ENCODE measurements at regions not wholly inside any gene's neighbourhood (a gene's known extent, or its start where the extent isn't known, plus 50 kb on each side); places are given as distances from the start of the nearest gene placed in this dataset.

DNA sequence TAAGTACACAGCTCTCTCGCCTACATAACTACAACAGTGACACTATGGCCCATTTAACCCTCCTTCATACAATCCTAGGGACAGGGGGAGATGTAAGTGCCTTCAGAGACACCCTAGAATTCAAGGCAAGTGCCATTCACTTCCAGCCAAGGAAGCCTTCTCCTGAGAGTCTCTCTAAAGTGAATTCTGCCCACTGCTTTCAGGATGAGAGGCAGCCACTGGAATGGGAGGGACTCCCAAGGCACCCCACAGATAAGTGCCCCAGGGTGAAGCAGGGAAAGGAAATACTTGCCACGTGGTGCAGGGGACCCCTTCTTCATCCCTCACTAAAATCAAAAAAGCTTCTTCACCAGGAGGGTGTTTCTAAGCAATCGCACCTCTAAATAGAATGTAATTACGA lies 283.7 kb downstream of the ZNF608 start:
- Histone ChIP-seq H3K4me2 (no peak overlapping the region), H3K27me3 (ENCODE audit: insufficient read depth) (no peaks in the 10 kb centered on the region), H3K4me3 (ENCODE audit: low read depth in 2 of 2, low read length in 1 of 2) (no peak overlapping the region), H3K36me3 (replicated peaks in 1 of 2; ENCODE audit: control insufficient read depth in 1 of 2, insufficient read depth in 2 of 2, low read length in 1 of 2) (no peaks in the 10 kb centered on the region), H3K9me3 (no peaks in the 10 kb centered on the region), H2AFZ (ENCODE audit: low read depth) (no peak overlapping the region), H3F3A (replicated peaks; ENCODE audit: insufficient read depth) (no peaks in the 10 kb centered on the region), H4K20me1 (ENCODE audit: insufficient read depth) (no peaks in the 10 kb centered on the region), H3K79me2 (ENCODE audit: insufficient read depth) (no peaks in the 10 kb centered on the region), H3K4me1 (ENCODE audit: control insufficient read depth in 1 of 2, insufficient read depth in 2 of 2, low read depth in 1 of 2, low read length in 1 of 2) (peaks cover 0 to 21% of the 10 kb centered on the region in 2 experiments; a peak in 2 of 4 replicates), H3K9ac (no peak overlapping the region), H3K27ac (ENCODE audit: low read depth in 2 of 2, low read length in 1 of 2) (peak overlapping the region in 1 of 2 experiments; percentile 94; a peak in 2 of 4 replicates), H3K9me2 (no peaks in the 10 kb centered on the region)
- DNase-seq, result no peak
- ChIA-PET POLR2A (interaction anchor here (1.3 kb wide), 1 partner anchor 16 kb away, joined by 3 read pairs; no protein-coding TSS in a partner anchor), CTCF (interaction anchor here (1.2 to 1.3 kb wide), 2 partner anchors 21 to 791 kb away, joined by 3 to 6 read pairs; no protein-coding TSS in a partner anchor)
- TF ChIP-seq, protein P1, sequence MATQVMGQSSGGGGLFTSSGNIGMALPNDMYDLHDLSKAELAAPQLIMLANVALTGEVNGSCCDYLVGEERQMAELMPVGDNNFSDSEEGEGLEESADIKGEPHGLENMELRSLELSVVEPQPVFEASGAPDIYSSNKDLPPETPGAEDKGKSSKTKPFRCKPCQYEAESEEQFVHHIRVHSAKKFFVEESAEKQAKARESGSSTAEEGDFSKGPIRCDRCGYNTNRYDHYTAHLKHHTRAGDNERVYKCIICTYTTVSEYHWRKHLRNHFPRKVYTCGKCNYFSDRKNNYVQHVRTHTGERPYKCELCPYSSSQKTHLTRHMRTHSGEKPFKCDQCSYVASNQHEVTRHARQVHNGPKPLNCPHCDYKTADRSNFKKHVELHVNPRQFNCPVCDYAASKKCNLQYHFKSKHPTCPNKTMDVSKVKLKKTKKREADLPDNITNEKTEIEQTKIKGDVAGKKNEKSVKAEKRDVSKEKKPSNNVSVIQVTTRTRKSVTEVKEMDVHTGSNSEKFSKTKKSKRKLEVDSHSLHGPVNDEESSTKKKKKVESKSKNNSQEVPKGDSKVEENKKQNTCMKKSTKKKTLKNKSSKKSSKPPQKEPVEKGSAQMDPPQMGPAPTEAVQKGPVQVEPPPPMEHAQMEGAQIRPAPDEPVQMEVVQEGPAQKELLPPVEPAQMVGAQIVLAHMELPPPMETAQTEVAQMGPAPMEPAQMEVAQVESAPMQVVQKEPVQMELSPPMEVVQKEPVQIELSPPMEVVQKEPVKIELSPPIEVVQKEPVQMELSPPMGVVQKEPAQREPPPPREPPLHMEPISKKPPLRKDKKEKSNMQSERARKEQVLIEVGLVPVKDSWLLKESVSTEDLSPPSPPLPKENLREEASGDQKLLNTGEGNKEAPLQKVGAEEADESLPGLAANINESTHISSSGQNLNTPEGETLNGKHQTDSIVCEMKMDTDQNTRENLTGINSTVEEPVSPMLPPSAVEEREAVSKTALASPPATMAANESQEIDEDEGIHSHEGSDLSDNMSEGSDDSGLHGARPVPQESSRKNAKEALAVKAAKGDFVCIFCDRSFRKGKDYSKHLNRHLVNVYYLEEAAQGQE (IDR thresholded peaks at IDR 0.05; ENCODE audit: low read depth, low read length), result no peak
- TF ChIP-seq FOSL2 (IDR thresholded peaks at IDR 0.05; ENCODE audit: borderline replicate concordance, low read depth) (no peak), SIN3A (IDR thresholded peaks at IDR 0.05; ENCODE audit: borderline replicate concordance, low read depth, low read length) (no peak), SMC3 (IDR thresholded peaks at IDR 0.05; ENCODE audit: low read depth, low read length) (no peak), ELF1 (IDR thresholded peaks at IDR 0.05) (no peak), MXI1 (IDR thresholded peaks at IDR 0.05; ENCODE audit: low read depth, low read length) (no peak), NFIC (IDR thresholded peaks at IDR 0.05; ENCODE audit: borderline replicate concordance) (no peak), FOXJ3 (CRISPR knock-in tag; IDR thresholded peaks at IDR 0.05) (no peak), GABPA (IDR thresholded peaks at IDR 0.05; ENCODE audit: low read depth) (no peak), EZH2phosphoT487 (IDR thresholded peaks at IDR 0.05; ENCODE audit: borderline replicate concordance, low read depth) (no peak), RAD21 (IDR thresholded peaks at IDR 0.05; ENCODE audit: low read length) (no peak), TCF12 (IDR thresholded peaks at IDR 0.05) (no peak)
- TF ChIP-seq, protein P2, sequence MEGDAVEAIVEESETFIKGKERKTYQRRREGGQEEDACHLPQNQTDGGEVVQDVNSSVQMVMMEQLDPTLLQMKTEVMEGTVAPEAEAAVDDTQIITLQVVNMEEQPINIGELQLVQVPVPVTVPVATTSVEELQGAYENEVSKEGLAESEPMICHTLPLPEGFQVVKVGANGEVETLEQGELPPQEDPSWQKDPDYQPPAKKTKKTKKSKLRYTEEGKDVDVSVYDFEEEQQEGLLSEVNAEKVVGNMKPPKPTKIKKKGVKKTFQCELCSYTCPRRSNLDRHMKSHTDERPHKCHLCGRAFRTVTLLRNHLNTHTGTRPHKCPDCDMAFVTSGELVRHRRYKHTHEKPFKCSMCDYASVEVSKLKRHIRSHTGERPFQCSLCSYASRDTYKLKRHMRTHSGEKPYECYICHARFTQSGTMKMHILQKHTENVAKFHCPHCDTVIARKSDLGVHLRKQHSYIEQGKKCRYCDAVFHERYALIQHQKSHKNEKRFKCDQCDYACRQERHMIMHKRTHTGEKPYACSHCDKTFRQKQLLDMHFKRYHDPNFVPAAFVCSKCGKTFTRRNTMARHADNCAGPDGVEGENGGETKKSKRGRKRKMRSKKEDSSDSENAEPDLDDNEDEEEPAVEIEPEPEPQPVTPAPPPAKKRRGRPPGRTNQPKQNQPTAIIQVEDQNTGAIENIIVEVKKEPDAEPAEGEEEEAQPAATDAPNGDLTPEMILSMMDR (IDR thresholded peaks at IDR 0.05), result no peak
- 66% methylated on average over 4 of the region's 4 CpGs for WGBS (ENCODE audit: low lambda C conversion rate)

All from SK-N-SH (cell line).